HG02759 (cell line): ENCODE measurements at regions not wholly inside any gene's neighbourhood (a gene's known extent, or its start where the extent isn't known, plus 50 kb on each side); places are given as distances from the start of the nearest gene placed in this dataset.
"Not testable (repeated sequence)": the region's sequence is repeated elsewhere in the genome, so short reads cannot be mapped to it uniquely, and the experiment has no call there.

ENCODE experiments used
- ATAC-seq: cut with Tn5 transposase; IDR thresholded peaks from one replicate; pipeline ENCODE4 v1.9.1; 2021; ENCODE audit warnings: mild to moderate bottlenecking, moderate library complexity; ENCODE audit not compliant: unreplicated experiment

- ATAC-seq, result no peak
These were observed 821.3 kb downstream of the BRD1 start for GRCh38 chr22:49006207-49007012.

DNA sequence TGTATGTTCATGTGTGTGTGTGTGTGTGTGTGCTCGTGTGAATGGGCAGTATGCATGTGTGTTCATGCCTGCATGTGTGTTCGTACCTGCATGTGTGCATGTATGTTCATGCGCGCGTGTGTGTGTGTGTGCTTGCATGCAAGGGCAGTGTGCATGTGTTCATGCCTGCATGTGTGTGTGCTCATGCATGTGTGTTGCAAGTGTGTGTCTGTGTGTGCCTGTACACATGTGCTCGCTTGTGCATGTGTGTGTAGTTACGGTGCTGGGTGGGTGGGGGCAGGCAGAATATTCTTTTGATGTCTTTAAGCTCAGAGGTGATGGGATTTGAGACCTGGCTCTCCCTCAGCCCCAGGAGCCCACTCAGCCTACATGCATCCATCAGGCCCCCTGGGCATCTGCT lies 822.1 kb downstream of the BRD1 start:
- ATAC-seq, result no peak

GRCh38 chr22:49004484-49005399 lies 822.9 kb downstream of the BRD1 start:
- ATAC-seq, result no peak

DNA sequence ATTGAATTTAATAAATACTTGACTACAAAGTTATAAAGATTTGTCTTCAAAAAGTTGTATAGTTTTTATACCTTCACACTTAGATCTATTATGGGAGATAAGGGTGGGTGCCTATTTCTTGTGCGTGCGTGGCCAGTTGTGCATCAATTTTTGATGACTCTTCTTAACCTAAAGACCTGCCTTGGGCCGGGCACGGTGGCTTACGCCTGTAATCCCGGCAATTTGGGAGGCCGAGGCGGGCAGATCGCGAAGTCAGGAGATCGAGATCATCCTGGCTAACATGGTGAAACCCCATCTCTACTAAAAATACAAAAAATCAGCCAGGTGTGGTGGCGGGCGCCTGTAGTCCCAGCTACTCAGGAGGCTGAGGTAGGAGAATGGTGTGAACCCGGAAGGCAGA lies 830.1 kb downstream of the BRD1 start:
- ATAC-seq, result not testable (repeated sequence)

- no peak for ATAC-seq
These were observed 834.0 kb downstream of the BRD1 start for GRCh38 chr22:48993655-48994054.

GRCh38 chr22:48984639-48985038 lies 843.0 kb downstream of the BRD1 start:
- ATAC-seq, result no peak

GRCh38 chr22:48982321-48982905 lies 845.3 kb downstream of the BRD1 start:
- ATAC-seq, result no peak

DNA sequence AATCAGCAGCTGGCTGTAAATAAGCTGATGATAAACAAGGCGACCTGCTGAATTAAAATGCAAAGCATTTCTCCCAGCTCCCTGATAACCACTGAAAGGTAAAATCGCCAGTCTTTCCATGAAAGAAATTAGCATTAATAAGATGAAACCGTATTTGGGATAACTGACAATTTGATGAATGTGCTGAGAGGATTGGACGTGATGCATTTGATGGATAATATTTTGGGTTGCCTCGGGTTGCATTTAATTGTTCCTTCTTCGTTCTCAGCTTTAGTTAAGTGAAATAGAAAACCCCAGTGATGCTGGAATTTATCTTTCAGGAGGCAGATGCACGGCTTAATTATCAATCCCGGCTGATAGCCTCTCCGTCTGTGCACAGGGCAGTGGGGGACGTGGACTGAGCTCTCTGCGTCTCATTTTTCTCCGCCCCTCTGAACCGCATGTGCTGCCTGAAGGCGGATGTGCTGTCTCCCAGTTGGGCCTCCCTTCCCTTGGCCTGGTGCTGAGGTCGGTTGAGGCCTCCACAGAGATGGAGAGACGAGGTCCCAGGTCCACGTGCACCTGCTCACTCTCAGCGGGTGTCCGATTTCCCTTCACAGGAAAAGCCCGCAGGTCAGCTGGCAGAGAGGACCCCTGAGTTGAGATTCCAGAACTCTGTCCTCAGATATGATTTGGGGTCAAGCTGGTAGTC lies 846.2 kb downstream of the BRD1 start:
- no peak for ATAC-seq

GRCh38 chr22:48980918-48981317 lies 846.8 kb downstream of the BRD1 start:
- no peak for ATAC-seq

GRCh38 chr22:48980409-48980808 lies 847.3 kb downstream of the BRD1 start:
- no peak for ATAC-seq

- no peak for ATAC-seq
These were observed 848.2 kb downstream of the BRD1 start for GRCh38 chr22:48979482-48979881.

GRCh38 chr22:48976556-48977535 lies 850.8 kb downstream of the BRD1 start:
- no peak for ATAC-seq

DNA sequence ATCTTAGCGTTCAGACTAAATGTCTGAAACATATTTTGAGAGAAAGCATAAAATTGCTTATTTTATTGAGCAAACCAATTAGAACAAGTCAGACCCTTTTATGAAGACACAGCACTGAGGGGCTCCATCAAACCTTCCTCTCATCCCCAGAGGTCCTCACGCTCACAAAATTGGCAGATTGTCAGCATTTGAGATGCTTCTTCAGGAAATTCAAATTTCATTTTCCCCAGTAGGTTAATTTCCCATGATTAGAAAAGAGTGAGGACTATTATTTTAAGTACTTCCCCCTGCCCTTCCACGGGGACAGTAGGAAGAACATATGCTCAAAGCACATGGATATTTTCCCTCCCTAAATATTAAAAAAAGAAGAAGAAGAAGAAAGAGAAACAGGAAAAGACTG lies 851.8 kb downstream of the BRD1 start:
- no peak for ATAC-seq

GRCh38 chr22:48975316-48975741 lies 852.3 kb downstream of the BRD1 start:
- ATAC-seq, result no peak

GRCh38 chr22:48974443-48975315 lies 853.0 kb downstream of the BRD1 start:
- ATAC-seq, result no peak

GRCh38 chr22:48973694-48974041 lies 854.0 kb downstream of the BRD1 start:
- no peak for ATAC-seq

DNA sequence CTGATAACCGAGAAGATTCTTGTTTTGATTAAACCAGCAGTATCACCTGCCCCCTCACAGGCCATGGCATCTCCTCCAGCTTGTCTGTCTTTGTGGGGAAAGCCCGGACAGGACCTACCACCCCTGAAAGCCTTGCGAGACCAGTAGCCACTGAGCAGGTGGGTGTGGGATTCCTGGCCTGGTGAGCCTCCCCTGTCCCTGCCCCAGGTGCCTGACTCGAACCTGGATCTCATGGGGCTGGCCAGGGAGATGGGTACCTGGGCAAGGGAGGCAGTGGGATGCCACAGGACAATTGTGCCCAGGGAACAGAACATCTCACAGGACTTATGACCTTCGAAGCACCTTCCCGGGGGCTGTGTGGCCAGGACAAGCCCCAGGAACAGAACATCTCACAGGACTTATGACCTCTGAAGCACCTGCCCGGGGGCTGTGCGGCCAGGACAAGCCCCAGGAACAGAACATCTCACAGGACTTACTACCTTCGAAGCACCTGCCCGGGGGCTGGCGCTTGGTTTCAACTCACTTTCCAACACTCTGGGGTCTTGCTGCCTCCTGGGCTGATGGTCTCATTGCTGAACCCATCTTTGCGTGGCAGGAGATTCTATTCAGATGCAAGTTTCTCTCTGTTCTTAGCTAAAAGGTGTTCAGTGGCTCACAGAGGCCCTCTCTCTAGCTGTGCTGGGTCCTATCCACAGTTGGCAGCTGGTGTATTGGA lies 854.5 kb downstream of the BRD1 start:
- no peak for ATAC-seq
